Stimulated activated CD8-positive, alpha-beta memory T cell treated with anti-CD3 and anti-CD28 coated beads, Interleukin-15, amount 100 ng/mL, for 1 hour (primary cell): ENCODE measurements at regions not wholly inside any gene's neighbourhood (a gene's known extent, or its start where the extent isn't known, plus 50 kb on each side); places are given as distances from the start of the nearest gene placed in this dataset.

Experiments used
- DNase-seq: peaks from one replicate; pipeline ENCODE4 v3.0.0-alpha.2; 2020; ENCODE audit warnings: low read depth

GRCh38 chr5:96340357-96340756, 92.7 kb downstream of the PCSK1 start:
- no peak for DNase-seq

DNA sequence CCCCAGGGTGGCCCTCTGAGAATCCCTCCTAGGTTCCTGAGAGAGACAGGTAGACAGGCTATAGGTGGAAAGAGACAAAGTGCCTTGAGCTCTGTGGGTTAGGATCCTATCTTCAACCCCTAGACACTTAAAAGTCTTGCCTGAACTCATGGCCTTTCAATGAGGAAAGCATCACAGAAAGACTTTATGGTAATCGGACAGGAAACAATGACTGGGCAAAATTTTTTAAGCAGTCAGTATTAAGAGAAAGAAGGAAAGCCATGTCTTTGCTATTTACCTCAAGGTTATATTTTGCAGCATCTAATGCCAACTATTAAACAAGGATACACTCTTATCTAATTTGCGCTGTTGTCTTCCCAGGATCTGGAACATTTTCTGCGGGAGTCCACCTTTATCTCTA, 93.2 kb downstream of the PCSK1 start:
- DNase-seq: no peak

- DNase-seq: no peak
These were observed 94.2 kb downstream of the PCSK1 start for GRCh38 chr5:96338624-96339415.

DNA sequence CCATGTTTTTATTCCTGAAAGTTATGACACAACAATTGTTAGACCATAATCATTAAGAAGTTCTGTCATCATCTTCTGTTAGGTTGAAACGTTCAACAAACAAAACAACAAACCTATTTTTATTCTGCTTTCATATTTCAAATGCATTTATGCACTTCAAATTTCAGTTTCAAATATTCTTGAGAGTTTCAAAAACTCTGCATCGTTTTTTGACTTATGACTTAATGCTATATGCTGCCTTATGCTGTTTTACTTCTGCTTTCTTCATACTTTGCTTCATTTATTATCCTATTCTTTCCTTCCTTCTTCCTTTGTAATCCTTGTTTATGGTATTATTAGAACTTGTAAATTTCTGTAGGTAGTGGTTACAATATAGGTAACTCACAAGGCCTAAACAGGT, 95.0 kb downstream of the PCSK1 start:
- DNase-seq: no peak

- no peak for DNase-seq
These were observed 95.8 kb downstream of the PCSK1 start for GRCh38 chr5:96337048-96337781.

DNA sequence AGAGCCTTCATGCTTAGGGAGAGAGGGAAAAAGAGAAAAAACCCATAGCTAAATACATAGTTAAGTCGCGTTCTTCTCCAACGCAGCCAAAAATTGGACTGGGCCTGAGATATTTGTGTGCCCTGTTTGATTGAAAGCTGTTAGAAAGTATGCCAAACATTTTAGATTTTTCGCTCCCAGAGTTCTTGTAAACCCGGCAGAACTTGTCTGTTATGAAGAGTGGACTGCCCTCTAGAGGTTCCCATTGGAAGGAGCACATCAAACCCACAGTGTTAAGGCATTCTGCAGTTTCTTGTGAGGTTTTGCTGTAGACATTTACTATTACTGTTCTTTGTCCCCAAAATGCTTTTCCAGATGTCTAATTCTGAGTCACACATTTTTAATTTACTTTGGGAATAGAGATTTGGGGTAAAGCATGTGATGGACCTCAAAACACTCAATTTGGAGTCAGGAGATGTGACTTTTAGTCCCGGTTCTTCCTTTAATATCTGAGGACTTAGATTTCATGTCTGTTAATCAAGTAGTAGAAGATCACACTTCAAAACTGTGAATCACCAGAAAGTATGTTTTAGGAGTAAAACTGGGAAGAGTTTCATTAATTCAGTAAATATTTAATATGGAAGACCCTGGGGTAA, 96.6 kb downstream of the PCSK1 start:
- peak; percentile 33 for DNase-seq

GRCh38 chr5:96335873-96336272, 97.2 kb downstream of the PCSK1 start:
- no peak for DNase-seq

DNA sequence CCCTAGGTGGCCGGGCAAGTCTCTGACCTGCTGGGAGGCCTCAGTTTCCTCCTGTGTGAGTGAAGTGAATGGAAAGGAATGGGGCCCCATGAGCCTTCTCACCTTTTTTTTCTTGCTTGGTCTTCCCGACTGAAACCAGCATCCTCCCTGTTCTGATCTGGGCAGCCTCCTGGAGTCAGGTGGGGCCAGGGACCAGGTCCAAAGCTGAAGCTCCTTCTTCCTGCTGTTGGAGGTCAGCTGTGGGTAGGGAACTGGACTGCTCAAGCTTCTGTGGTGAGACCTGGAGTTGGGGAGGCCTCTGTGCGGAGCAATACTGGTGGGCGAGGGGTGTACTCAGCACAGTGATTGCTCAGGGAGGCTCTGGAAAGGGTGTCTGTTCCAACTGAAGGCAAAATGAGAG, 99.7 kb downstream of the PCSK1 start:
- no peak for DNase-seq

GRCh38 chr5:96332535-96333366, 100.3 kb downstream of the PCSK1 start:
- no peak for DNase-seq

DNA sequence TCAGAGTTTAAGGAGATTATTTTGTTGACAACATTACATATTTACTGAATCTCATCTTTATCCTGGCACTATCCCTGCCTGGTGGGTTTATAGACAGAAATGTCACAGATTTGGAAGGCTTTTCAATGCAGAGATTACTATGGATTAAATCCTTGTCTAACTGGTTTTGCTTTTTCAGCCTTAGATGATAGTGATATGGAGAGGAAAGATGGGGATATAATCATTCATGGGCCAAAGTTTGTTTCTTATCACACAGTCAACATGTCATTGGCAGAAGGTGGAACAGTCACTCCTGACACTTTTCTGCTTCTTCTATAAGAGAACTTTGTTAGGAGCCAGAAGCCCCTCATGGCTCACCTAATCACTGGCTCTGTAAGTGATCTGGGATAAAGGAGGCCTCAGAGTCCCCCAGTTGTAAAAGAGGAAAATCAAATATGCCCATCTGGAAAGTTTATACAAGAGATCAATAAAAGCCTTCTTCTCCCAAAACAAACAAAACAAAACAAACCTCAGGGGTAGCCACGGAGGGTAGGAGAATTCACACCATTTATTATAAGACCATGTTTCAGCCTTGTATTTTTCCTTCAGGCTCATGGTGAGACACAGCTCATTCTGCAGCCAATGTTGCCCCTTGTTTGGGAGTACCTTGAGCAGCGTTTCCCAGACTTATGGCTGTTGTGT, 101.2 kb downstream of the PCSK1 start:
- DNase-seq: no peak

- DNase-seq: no peak
These were observed 101.8 kb downstream of the PCSK1 start for GRCh38 chr5:96331210-96331609.

- no peak for DNase-seq
These were observed 102.4 kb downstream of the PCSK1 start for GRCh38 chr5:96330530-96331140.

- DNase-seq: no peak
These were observed 103.0 kb downstream of the PCSK1 start for GRCh38 chr5:96329886-96330529.

- DNase-seq: no peak
These were observed 103.8 kb downstream of the PCSK1 start for GRCh38 chr5:96329289-96329688.

DNA sequence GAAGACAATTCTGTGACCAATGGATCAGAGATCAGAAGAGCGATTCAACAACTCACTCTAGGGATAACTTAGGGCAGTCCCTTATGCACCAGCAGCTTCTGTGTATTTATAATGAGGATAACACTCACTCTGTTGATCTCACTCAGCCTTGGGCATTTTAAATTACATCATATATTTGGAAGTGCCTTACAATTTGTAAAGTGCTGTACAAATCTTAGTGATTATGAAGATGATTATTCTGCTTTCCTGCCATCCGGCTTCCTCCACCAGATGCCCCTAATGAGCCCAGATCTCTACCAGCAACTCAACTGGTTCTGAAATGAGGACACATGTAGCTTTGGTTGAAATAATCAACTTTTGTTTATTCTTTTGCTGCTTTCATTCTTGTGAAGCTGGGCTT, 105.3 kb downstream of the PCSK1 start:
- no peak for DNase-seq

DNA sequence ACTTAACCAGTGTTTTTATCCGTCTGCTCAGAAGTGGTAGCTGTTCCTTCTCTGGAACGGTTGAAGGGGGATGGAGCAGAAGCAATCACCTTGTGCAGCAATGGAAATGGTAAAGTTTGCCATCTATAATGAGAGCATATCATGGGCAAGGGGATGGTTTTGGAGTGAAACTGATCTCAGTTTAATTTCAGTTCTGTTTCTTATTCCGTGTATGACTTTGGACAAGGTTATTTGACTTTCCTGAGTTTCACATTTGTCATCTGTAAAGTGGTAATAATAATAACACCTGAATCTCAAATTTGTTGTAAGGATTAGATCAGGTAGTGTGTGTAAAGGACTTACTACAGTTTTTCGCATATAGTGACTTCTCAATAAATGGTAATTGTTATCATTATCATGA, 106.1 kb downstream of the PCSK1 start:
- DNase-seq: no peak

DNA sequence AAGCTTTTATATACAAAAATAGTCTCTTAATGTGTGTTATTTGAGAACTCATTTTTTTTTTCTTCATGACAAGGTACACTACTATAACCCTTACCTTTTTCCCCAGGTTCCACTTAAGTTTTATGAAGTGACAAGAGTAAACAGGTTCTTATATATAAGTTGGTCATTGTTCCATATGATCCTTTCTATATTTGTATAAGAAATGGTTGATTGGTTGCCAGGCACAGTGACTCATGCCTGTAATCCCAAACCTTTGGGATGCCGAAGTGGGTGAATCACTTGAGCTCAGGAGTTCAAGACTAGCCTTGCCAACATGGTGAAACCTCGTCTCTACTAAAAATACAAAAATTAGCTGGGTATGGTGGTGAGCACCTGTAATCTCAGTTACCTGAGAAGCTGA, 108.3 kb downstream of the PCSK1 start:
- no peak for DNase-seq

- no peak for DNase-seq
These were observed 110.2 kb downstream of the PCSK1 start for GRCh38 chr5:96322865-96323264.

DNA sequence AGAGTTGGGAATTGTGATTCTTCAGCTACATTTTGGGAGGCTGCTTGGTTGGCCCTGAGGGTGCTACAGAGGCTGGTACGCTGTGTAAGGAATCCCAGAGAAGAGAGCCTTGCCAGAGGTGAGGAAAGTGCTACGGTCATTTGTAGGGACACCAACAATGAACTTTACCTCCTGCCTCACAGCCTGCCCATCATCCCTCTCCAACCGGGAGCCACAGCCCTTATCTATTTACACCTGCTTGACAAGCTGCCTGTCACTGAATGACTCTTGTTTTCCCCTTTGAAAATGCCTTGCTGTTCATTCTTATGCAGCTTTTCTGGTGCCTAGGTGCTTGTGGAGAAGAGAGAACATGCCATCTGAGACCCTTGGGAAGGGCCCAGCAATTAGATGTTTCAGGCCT, 110.8 kb downstream of the PCSK1 start:
- no peak for DNase-seq

DNA sequence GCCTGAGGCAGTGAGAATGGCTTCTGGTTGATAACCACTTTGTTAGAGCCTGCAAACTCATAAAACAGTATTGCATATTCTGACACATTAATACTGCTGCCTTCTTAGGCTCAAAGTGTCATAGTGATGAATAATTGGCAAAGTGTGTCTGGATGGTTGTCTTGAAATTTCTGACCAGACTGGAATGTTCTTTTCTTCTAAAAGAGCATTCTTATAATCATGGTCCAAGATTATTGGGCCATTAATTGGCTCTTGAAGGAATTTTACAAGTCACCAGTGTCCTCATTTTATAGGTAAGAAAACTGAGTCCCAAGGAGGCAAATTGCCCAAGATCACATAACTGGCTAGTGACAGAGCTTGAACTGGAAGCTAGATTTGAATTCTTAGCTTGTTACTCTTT, 111.7 kb downstream of the PCSK1 start:
- DNase-seq: no peak

DNA sequence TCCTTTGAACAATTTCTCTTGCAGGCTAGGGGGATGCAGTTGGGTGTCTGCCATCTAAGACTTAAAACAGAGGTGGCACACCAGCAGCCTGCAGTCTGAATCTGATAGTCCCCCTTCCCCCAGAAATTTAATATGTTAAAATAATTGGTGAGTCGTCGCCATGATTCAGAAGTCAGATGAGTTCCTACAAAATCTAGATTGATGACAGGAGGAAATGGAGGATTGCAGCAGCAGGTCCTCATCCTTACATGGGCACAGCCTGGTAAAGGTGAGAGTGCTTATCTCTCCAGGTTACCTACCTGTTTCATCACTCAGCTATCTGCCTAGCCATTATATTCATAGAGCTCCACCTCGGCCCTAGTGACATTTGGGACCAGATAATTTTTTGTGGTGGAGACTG, 112.3 kb downstream of the PCSK1 start:
- DNase-seq: no peak
